GM10248 (cell line): ENCODE measurements at regions not wholly inside any gene's neighbourhood (a gene's known extent, or its start where the extent isn't known, plus 50 kb on each side); places are given as distances from the start of the nearest gene placed in this dataset.

Experiments
- CTCF ChIA-PET: fragments of 300-600 bp; sonication (Branson Sonifier 250); formaldehyde crosslinking; extraction: SDS; loops from one replicate; lab custom pipeline; 2021; ENCODE audit warnings: antibody characterized with exemption; lab: Yijun Ruan, JAX
- POLR2A ChIA-PET: fragments of 350-650 bp; sonication (Branson Sonifier 250); formaldehyde crosslinking; extraction: SDS; loops from one replicate; lab custom pipeline; 2020; ENCODE audit warnings: antibody characterized with exemption; lab: Yijun Ruan, JAX
- DNase-seq: peaks from one replicate; pipeline ENCODE4 v3.0.0; 2012; ENCODE audit errors: extremely low spot score
- CTCF ChIP-seq: IDR thresholded peaks from 2 replicates; pipeline ENCODE4 v1.5.1; 2012; ENCODE audit warnings: mild to moderate bottlenecking, low read depth; ENCODE audit errors: extremely low read depth, missing control alignments, control extremely low read depth

- no peak for TF ChIP-seq CTCF
- DNase-seq = no peak
- POLR2A ChIA-PET = no interaction called here
- CTCF ChIA-PET = no interaction called here
Measured at GRCh38 chr6:15763364-15763763, 100.5 kb upstream of the DTNBP1 start.

- ChIA-PET CTCF (interaction anchor here (1.5 kb wide), 1 partner anchor 25 kb away, joined by 5 read pairs; no protein-coding TSS in a partner anchor), POLR2A (no interaction called here)
- DNase-seq = no peak
- no peak for TF ChIP-seq CTCF
Measured at GRCh38 chr6:15761045-15761502, 98.2 kb upstream of the DTNBP1 start.

DNA sequence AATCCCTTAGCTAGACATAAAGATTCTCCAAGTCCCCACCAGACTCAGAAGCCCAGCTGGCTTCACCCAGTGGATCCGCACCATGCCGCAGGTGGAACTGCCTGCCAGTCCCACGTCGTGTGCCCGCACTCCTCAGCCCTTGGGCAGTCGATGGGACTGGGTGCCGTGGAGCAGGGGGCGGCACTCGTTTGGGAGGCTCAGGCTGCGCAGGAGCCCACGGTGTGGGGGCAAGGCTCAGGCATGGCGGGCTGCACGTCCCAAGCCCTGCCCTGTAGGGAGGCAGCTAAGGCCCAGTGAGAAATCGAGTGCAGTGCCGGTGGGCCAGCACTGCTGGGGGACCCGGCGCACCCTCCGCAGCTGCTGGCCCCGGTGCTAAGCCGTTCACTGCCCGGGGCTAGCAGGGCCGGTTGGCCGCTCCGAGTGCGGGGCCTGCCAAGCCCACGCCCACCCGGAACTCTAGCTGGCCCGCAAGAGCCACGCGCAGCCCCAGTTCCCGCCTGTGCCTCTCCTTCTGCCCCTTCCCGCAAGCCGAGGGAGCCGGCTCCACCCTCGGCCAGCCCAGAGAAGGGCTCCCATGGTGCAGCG, 95.9 kb upstream of the DTNBP1 start:
- POLR2A ChIA-PET = no interaction called here
- no peak for DNase-seq
- TF ChIP-seq CTCF = no peak
- CTCF ChIA-PET = interaction anchor here (0.8 to 3.9 kb wide), 6 partner anchors 8 to 411 kb away, joined by 3 to 11 read pairs (median 4); no protein-coding TSS in a partner anchor

DNA sequence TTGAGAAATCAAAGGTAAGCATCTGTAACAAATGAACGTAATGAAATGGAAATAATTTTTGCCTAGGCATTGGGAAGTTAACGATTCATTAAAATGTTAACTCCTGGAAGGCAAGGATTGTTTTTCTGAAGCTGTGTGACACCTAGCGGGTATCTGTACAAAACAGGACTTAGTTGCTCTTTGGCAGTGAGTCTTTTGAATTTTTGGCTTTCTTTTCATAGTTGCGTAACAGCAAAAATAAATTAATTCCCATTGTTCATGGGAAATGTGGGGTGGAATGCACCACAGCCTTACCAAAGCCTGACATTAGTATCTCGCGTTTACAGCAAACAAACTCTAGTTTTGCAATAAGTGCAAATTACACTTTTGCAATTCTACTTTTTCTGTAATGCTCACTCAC, 92.7 kb upstream of the DTNBP1 start:
- no peak for DNase-seq
- TF ChIP-seq CTCF = no peak
- CTCF ChIA-PET = interaction anchor here (3.9 kb wide), 1 partner anchor 14 kb away, joined by 11 read pairs; no protein-coding TSS in a partner anchor
- POLR2A ChIA-PET = no interaction called here

DNA sequence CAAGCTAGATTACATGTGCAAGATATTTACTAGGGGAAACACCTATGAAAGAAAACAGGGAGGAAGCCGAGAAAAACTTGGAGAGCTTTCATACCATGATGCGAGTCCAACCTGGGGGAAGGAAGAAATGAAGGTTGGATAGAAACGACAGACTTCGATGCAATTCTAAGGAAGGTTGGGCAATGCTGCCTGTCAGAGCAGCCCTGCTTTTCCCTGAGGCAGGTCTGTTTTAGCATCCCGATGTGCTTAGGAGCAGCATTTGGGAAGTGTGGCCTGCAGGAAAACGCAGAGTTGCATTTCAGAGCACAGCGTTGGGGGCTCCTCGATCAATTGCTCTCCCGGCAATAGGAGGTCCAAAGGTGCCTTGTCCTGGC, 91.9 kb upstream of the DTNBP1 start:
- CTCF ChIA-PET = interaction anchor here (1.2 to 1.3 kb wide), 3 partner anchors 10 to 40 kb away, joined by 3 to 6 read pairs (median 5); no protein-coding TSS in a partner anchor
- no peak for TF ChIP-seq CTCF
- POLR2A ChIA-PET = no interaction called here
- DNase-seq = no peak

GRCh38 chr6:15754035-15754705, 91.3 kb upstream of the DTNBP1 start:
- DNase-seq = no peak
- CTCF ChIA-PET = interaction anchor here (1.2 to 2.2 kb wide), 4 partner anchors 11 to 428 kb away, joined by 3 to 6 read pairs (median 6); no protein-coding TSS in a partner anchor
- TF ChIP-seq CTCF = no peak
- POLR2A ChIA-PET = no interaction called here
